COLO829 (cell line): ENCODE measurements at regions not wholly inside any gene's neighbourhood (a gene's known extent, or its start where the extent isn't known, plus 50 kb on each side); places are given as distances from the start of the nearest gene placed in this dataset.

Source experiments
- DNase-seq: peaks from one replicate; pipeline ENCODE4 v3.0.0; 2012; ENCODE audit warnings: low spot score

GRCh38 chr11:27968461-27968860 is 139.5 kb downstream of the KIF18A start:
- DNase-seq: no peak

DNA sequence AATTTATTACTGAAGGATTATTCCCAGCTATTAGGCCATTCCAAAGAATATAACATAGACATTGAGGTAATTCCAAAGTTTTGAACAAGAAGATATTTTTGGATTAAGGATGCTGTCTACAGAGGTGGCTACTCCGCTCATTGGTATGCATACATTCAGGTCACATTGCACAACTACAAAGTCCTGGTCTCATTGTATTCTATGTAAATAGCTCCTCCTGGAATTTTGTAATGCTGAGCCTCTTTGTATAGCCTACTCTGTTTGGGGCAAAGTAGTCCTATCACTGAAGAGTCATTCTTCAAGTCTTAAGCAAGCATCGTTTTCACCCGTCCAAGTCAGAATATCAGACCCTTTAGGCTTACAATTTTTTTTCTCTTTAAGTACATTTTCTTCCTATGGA is 142.4 kb downstream of the KIF18A start:
- DNase-seq: no peak

GRCh38 chr11:27963370-27963769 is 144.6 kb downstream of the KIF18A start:
- DNase-seq: no peak

- no peak for DNase-seq
Observed at GRCh38 chr11:27949951-27950738, 157.8 kb downstream of the KIF18A start.

GRCh38 chr11:27945348-27945747 is 162.6 kb downstream of the KIF18A start:
- no peak for DNase-seq

- no peak for DNase-seq
Observed at GRCh38 chr11:27938011-27938410, 169.9 kb downstream of the KIF18A start.

DNA sequence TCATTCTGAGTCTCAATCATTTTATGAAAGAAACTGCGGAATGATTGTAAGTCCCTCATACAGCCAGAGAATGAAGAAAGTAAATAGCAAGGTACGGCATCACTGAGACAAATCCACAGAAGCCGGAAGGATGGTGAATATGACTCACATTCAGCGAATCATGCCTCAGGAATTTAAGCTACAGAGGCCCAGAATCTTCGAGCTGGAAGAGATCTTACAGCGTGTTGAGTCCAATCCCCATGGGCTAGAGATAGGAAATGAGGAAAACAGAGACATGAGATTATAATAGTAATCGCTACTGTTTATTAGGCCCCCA is 173.2 kb downstream of the KIF18A start:
- peak; percentile 89 for DNase-seq

- DNase-seq: no peak
Observed at GRCh38 chr11:27933992-27934829, 173.7 kb downstream of the KIF18A start.

DNA sequence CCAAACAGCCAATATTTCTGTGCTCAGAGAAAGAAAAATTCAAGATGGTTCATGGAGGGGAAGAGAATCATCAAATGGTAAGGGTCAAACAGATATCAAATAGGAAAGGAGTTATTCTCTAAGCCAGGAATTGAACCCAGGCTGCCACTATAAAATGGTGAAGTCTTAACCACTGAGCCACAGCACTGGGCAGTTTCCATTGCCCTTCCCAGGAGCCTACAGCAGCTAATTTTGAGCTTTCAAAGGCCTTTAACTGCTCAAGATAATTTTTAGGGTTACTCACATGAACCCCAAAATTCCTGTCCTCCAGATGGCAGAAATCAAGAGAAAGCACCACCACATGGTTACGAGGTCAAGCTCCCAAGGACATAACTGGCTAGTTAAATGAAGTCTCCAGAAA is 176.2 kb downstream of the KIF18A start:
- DNase-seq: no peak

GRCh38 chr11:27930946-27931345 is 177.0 kb downstream of the KIF18A start:
- no peak for DNase-seq

GRCh38 chr11:27928809-27929208 is 179.1 kb downstream of the KIF18A start:
- no peak for DNase-seq

- peak; percentile 69 for DNase-seq
Observed at GRCh38 chr11:27926981-27927481, 180.9 kb downstream of the KIF18A start.

GRCh38 chr11:27926486-27926885 is 181.5 kb downstream of the KIF18A start:
- no peak for DNase-seq

DNA sequence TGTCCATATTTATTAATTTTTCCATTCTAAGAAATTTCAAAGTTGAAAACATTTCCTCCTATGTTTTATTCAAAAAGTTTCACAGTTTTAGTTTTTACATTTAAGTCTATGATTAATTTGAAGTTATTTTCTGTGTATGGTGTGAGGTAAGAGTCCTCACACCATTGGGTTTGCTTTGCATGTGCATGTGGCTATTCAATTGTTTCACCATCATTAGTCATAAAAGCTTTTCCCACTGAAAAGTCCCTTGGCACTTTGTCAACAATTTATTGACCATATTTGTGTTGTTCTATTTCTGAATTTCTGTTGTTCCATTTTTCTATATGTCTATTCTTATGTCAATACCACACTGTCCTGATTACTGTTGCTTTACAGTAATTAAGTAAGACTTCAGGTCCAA is 186.5 kb downstream of the KIF18A start:
- DNase-seq: no peak

- DNase-seq: peak; percentile 81
Observed at GRCh38 chr11:27916541-27917100, 191.3 kb downstream of the KIF18A start.

GRCh38 chr11:27914080-27914479 is 193.9 kb downstream of the KIF18A start:
- no peak for DNase-seq

DNA sequence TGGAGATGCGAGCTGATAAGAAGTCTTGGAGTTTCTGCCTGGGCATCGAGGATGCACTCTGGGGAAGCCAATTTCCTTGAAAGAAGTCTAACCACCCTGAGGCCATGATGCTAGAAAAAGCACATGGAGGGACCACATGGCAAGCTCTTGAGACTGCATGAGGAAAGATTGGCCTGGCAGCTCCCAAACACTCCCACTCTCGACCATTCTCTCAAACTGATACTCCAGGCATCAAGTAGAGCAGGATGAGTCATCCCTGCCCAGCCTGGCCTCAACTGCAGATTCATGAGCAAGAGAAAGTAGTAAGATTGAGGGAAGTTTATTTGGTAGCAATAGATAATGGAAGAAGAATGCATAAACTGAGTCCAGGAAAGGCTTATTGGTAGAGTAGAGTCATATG is 194.3 kb downstream of the KIF18A start:
- DNase-seq: no peak

GRCh38 chr11:27912916-27913315 is 195.0 kb downstream of the KIF18A start:
- DNase-seq: no peak

DNA sequence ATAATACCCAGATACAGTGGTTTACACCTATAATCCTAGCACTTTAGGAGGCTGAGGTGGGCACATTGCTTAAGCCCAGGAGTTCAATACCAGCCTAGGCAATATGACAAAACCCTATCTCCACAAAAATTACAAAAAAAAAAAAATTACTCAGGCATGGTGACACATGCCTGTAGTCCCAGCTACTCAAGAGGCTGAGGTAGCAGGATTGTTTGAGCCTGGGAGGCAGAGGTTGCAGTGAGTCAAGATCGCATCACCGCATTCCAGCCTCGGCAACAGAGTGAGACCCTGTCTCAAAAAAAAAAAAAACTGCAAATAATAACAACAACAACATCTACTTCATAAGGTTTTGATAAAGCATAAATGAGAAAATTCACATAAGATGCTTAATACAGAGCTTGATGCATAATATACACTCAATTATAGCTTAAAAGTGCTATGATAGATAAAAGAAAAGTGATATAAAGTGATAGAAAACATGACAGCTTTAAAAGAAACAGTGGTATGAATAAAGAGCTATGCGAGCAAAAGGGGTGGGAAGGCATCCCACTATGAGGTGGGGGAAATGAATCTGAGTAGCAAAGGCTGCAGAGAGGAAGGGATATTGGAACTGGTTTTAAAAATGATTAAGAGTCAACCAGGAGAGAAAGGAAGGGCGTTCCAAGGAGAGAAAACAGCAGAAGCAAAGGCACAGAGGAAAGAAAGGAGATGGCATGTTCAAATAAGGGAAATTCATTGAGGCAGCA is 197.6 kb downstream of the KIF18A start:
- no peak for DNase-seq

DNA sequence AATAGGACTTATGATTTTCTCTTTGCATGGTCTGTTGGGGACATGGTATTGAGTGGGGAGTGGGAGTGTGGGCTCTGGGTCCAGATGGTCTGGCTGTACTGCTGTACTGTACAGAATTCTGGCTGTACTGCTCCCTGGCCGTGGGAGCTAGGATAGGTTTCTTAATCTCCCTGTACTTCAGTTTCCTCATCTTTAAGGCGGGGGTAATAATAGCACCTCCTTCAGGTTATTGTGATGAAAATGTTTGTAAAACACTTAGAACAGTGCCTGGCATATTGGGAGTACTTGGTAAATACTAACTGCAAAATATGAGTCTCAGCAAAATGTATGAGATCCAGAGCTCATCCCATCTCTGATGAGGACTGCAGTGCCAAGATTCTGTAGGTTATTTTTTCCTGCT is 198.6 kb downstream of the KIF18A start:
- no peak for DNase-seq

DNA sequence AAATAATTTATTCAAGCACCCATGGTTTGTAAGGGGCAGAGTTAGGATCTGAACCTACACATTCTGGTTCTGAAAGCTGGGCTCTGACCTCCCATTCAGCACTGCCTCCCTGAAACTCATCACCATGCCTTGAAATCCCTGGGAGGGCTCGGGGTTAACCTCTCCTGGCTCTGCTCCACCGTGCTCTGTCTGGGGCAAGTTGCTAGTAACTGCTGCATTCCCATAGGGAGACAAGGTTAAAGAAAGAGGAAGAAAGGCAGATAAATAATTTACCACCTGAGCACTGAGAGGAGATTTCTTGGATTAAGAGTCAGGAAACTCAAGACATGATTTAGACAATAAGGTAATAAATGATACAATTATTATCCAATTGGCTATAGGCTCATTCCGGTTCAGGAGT is 199.3 kb downstream of the KIF18A start:
- no peak for DNase-seq

GRCh38 chr11:27907530-27907929 is 200.4 kb downstream of the KIF18A start:
- DNase-seq: no peak
